ENCODE measurements at regions not wholly inside any gene's neighbourhood (a gene's known extent, or its start where the extent isn't known, plus 50 kb on each side); places are given as distances from the start of the nearest gene placed in this dataset.

DNA sequence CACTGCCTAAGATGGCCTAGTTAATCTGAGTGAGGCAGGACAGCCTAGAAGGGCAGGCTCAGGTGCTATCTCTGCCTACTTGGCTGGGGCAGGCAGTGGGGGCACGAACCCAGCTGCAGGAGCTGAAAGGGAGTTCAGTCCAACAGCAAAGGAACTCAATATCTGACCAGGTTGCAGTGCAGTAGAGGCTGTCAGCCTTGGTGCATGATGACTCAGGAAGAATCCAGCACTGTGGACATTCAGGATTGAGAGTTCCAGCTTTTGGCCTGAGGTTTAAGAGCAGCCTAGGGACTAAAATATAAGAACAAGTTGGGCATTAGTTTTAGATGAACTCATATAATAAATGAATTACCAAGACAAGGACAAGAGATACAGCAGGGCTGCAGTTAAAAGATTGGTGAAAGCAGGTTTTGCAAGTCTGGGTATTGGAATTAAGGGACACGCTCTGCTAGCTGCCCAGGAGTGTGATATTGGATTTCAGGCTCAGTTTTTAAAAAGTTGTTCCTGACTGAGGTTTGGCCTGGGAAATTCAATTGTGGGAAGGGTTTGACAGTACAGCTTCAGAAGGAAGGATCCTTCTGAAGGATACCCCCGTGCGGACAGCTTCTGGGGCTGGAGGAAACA is 64.7 kb upstream of the ATG10 start:
- TF ChIP-seq, protein P1, sequence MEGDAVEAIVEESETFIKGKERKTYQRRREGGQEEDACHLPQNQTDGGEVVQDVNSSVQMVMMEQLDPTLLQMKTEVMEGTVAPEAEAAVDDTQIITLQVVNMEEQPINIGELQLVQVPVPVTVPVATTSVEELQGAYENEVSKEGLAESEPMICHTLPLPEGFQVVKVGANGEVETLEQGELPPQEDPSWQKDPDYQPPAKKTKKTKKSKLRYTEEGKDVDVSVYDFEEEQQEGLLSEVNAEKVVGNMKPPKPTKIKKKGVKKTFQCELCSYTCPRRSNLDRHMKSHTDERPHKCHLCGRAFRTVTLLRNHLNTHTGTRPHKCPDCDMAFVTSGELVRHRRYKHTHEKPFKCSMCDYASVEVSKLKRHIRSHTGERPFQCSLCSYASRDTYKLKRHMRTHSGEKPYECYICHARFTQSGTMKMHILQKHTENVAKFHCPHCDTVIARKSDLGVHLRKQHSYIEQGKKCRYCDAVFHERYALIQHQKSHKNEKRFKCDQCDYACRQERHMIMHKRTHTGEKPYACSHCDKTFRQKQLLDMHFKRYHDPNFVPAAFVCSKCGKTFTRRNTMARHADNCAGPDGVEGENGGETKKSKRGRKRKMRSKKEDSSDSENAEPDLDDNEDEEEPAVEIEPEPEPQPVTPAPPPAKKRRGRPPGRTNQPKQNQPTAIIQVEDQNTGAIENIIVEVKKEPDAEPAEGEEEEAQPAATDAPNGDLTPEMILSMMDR (conservative IDR thresholded peaks at IDR 0.05 in 1 of 2, IDR thresholded peaks at IDR 0.05 in 1 of 2; ENCODE audit: extremely low read depth in 1 of 2, insufficient read depth in 1 of 2, low read depth in 1 of 2, low read length in 2 of 2): no peak
- no peak for TF ChIP-seq EZH2 (IDR thresholded peaks at IDR 0.05; ENCODE audit: borderline replicate concordance, low read length)

Data from mammary epithelial cell (primary cell).